ENCODE measurements at regions not wholly inside any gene's neighbourhood (a gene's known extent, or its start where the extent isn't known, plus 50 kb on each side); places are given as distances from the start of the nearest gene placed in this dataset.

- no peaks in the 10 kb centered on the region for H3K27me3 ChIP-seq (replicated peaks; ENCODE audit: control insufficient read depth, insufficient read depth, low read length)
- no TSS peak for BruUV-seq (replicated peaks)
- ChIA-PET POLR2A (no interaction called here), CTCF (no interaction called here)
- H3K4me3 ChIP-seq (ENCODE audit: low read depth, low read length), result no peak overlapping the region
- no peaks in the 10 kb centered on the region for H3K4me1 Mint-ChIP-seq (ENCODE audit: low read depth, unreplicated experiment)
- H3K9me3 ChIP-seq, result no peaks in the 10 kb centered on the region
- H3K4me3 Mint-ChIP-seq (ENCODE audit: unreplicated experiment), result no peak overlapping the region
- intact Hi-C loops (cut with micrococcal nuclease; ENCODE audit: unreplicated experiment), result no loop called here
- H3K36me3 Mint-ChIP-seq (ENCODE audit: insufficient read depth, unreplicated experiment), result no peaks in the 10 kb centered on the region
- H3K9me3 Mint-ChIP-seq (ENCODE audit: unreplicated experiment), result no peaks in the 10 kb centered on the region
- H3K27me3 Mint-ChIP-seq (ENCODE audit: insufficient read depth, unreplicated experiment), result peaks cover 26% of the 10 kb centered on the region
- no peaks in the 10 kb centered on the region for H3K36me3 ChIP-seq (ENCODE audit: control insufficient read depth, insufficient read depth, low read length)
- no peak overlapping the region for H3K27ac Mint-ChIP-seq (ENCODE audit: unreplicated experiment)
- no peaks in the 10 kb centered on the region for H3K4me1 ChIP-seq
- TF ChIP-seq CTCF (IDR thresholded peaks at IDR 0.05; ENCODE audit: insufficient read depth in 1 of 2, low read depth in 1 of 2, low read length in 1 of 2, severe bottlenecking in 1 of 2, unreplicated experiment in 1 of 2), result no peak
- no peak for DNase-seq
These were observed 139.0 kb upstream of the ACKR3 start for GRCh38 chr2:236430584-236430983.

GRCh38 chr2:236434593-236434992 lies 135.0 kb upstream of the ACKR3 start:
- CTCF ChIA-PET, result no interaction called here
- no TSS peak for BruUV-seq (replicated peaks)
- Histone ChIP-seq H3K36me3 (ENCODE audit: control insufficient read depth, insufficient read depth, low read length) (no peaks in the 10 kb centered on the region), H3K4me3 (ENCODE audit: low read depth, low read length) (no peak overlapping the region), H3K9me3 (no peaks in the 10 kb centered on the region), H3K4me1 (no peaks in the 10 kb centered on the region), H3K27me3 (replicated peaks; ENCODE audit: control insufficient read depth, insufficient read depth, low read length) (no peaks in the 10 kb centered on the region)
- Mint-ChIP-seq H3K4me3 (ENCODE audit: unreplicated experiment) (no peak overlapping the region), H3K27me3 (ENCODE audit: insufficient read depth, unreplicated experiment) (peaks cover 20% of the 10 kb centered on the region), H3K4me1 (ENCODE audit: low read depth, unreplicated experiment) (no peaks in the 10 kb centered on the region), H3K27ac (ENCODE audit: unreplicated experiment) (no peak overlapping the region), H3K36me3 (ENCODE audit: insufficient read depth, unreplicated experiment) (no peaks in the 10 kb centered on the region), H3K9me3 (ENCODE audit: unreplicated experiment) (no peaks in the 10 kb centered on the region)
- POLR2A ChIA-PET, result no interaction called here
- no peak for DNase-seq
- no peak for TF ChIP-seq CTCF (IDR thresholded peaks at IDR 0.05; ENCODE audit: insufficient read depth in 1 of 2, low read depth in 1 of 2, low read length in 1 of 2, severe bottlenecking in 1 of 2, unreplicated experiment in 1 of 2)
- intact Hi-C loops (cut with micrococcal nuclease; ENCODE audit: unreplicated experiment), result no loop called here

GRCh38 chr2:236440110-236440881 lies 129.3 kb upstream of the ACKR3 start:
- intact Hi-C loops (cut with micrococcal nuclease; ENCODE audit: unreplicated experiment), result no loop called here
- Histone ChIP-seq H3K27me3 (replicated peaks; ENCODE audit: control insufficient read depth, insufficient read depth, low read length) (no peaks in the 10 kb centered on the region), H3K4me1 (no peaks in the 10 kb centered on the region), H3K36me3 (ENCODE audit: control insufficient read depth, insufficient read depth, low read length) (no peaks in the 10 kb centered on the region), H3K4me3 (ENCODE audit: low read depth, low read length) (no peak overlapping the region), H3K9me3 (no peaks in the 10 kb centered on the region)
- Mint-ChIP-seq H3K36me3 (ENCODE audit: insufficient read depth, unreplicated experiment) (no peaks in the 10 kb centered on the region), H3K27ac (ENCODE audit: unreplicated experiment) (no peak overlapping the region), H3K9me3 (ENCODE audit: unreplicated experiment) (no peaks in the 10 kb centered on the region), H3K27me3 (ENCODE audit: insufficient read depth, unreplicated experiment) (peaks cover 6% of the 10 kb centered on the region), H3K4me1 (ENCODE audit: low read depth, unreplicated experiment) (no peaks in the 10 kb centered on the region), H3K4me3 (ENCODE audit: unreplicated experiment) (no peak overlapping the region)
- no peak for DNase-seq
- no TSS peak for BruUV-seq (replicated peaks)
- POLR2A ChIA-PET, result no interaction called here
- CTCF ChIA-PET, result no interaction called here
- no peak for TF ChIP-seq CTCF (IDR thresholded peaks at IDR 0.05; ENCODE audit: insufficient read depth in 1 of 2, low read depth in 1 of 2, low read length in 1 of 2, severe bottlenecking in 1 of 2, unreplicated experiment in 1 of 2)
